B cell (primary cell): ENCODE measurements at regions not wholly inside any gene's neighbourhood (a gene's known extent, or its start where the extent isn't known, plus 50 kb on each side); places are given as distances from the start of the nearest gene placed in this dataset.

Experiments used
- ATAC-seq: fragments of 200-7000 bp; cut with Tn5 transposase; one replicate; pipeline ENCODE4 v1.10.0; 2021; ENCODE audit warnings: low read depth, mild to moderate bottlenecking, moderate number of reproducible peaks, moderate library complexity
- CTCF ChIA-PET: fragments of 350-600 bp; sonication (Branson Sonifier 250); formaldehyde crosslinking; loops from one replicate; lab custom pipeline; 2021; ENCODE audit warnings: antibody characterized with exemption, inconsistent platforms; lab: Charles Lee
- POLR2A ChIA-PET: fragments of 350-600 bp; sonication (Branson Sonifier 250); formaldehyde crosslinking; loops from one replicate; lab custom pipeline; 2021; ENCODE audit warnings: antibody characterized with exemption; lab: Charles Lee
- DNase-seq: peaks from one replicate; pipeline ENCODE4 v3.0.0; 2013
- H2AFZ ChIP-seq: 2 replicates; pipeline ENCODE4 v1.6.1; 2012; ENCODE audit warnings: mild to moderate bottlenecking, low read depth, low read length; ENCODE audit not compliant: insufficient read depth, poor library complexity, severe bottlenecking
- H3K27ac ChIP-seq, 2 donors: 1 replicate in 1 of 2; 2 replicates in 1 of 2; pipeline ENCODE4 v1.5.1; 2012 to 2013; ENCODE audit warnings: low read length in 2 of 2, mild to moderate bottlenecking in 2 of 2, moderate library complexity in 1 of 2
- H3K27me3 ChIP-seq, 4 experiments: fragments of 200-600 bp in 1 of 4; sonication (generic) in 1 of 4; replicated peaks in 1 of 4; 1 replicate in 2 of 4; 2 replicates in 2 of 4; pipeline versions ENCODE4 v1.6.1 to v1.7.0; 2013 to 2016; ENCODE audit warnings: low read length in 3 of 4, mild to moderate bottlenecking in 2 of 4, mixed read lengths in 1 of 4, moderate library complexity in 1 of 4; ENCODE audit not compliant: insufficient read depth in 4 of 4, control insufficient read depth in 3 of 4; ENCODE audit errors: control extremely low read depth in 1 of 4
- H3K36me3 ChIP-seq, 2 experiments: replicated peaks in 1 of 2; 1 replicate in 1 of 2; 2 replicates in 1 of 2; pipeline versions ENCODE4 v1.6.1 to v1.7.1; 2013; ENCODE audit warnings: low read length in 1 of 2; ENCODE audit not compliant: insufficient read depth in 2 of 2, control insufficient read depth in 1 of 2; ENCODE audit errors: control extremely low read depth in 1 of 2, extremely low read depth in 1 of 2
- H3K4me1 ChIP-seq, 2 donors: fragments of 200-600 bp in 1 of 2; sonication (generic) in 1 of 2; 1 replicate in 1 of 2; 2 replicates in 1 of 2; pipeline versions ENCODE4 v1.5.1 to v1.6.1; 2013 to 2017; ENCODE audit warnings: low read length in 2 of 2; ENCODE audit not compliant: control insufficient read depth in 2 of 2, insufficient read depth in 2 of 2
- H3K4me2 ChIP-seq: replicated peaks from 2 replicates; pipeline ENCODE3; 2012; ENCODE audit warnings: mild to moderate bottlenecking, low read depth, low read length; ENCODE audit not compliant: poor library complexity, severe bottlenecking
- H3K4me3 ChIP-seq, 5 experiments: fragments of 200-600 bp in 1 of 5; sonication (generic) in 1 of 5; 1 replicate in 3 of 5; 2 replicates in 2 of 5; pipeline versions ENCODE4 v1.5.1 to v1.7.0; 2011 to 2016; ENCODE audit warnings: low read length in 4 of 5, mild to moderate bottlenecking in 4 of 5, low read depth in 2 of 5, control low read depth in 1 of 5, moderate library complexity in 1 of 5; ENCODE audit not compliant: insufficient read depth in 1 of 5; ENCODE audit errors: control extremely low read depth in 1 of 5, extremely low read depth in 1 of 5
- H3K79me2 ChIP-seq: fragments of 200-600 bp; sonication (generic); one replicate; pipeline ENCODE4 v1.6.0; 2016; ENCODE audit warnings: low read length; ENCODE audit not compliant: control insufficient read depth, insufficient read depth
- H3K9ac ChIP-seq: fragments of 200-600 bp; sonication (generic); 2 replicates; pipeline ENCODE4 v1.6.1; 2017; ENCODE audit warnings: mild to moderate bottlenecking, low read length, moderate library complexity
- H3K9me3 ChIP-seq, 3 donors: one replicate each; pipeline versions ENCODE4 v1.6.1 to v1.7.1; 2013; ENCODE audit warnings: low read length in 2 of 3; ENCODE audit not compliant: control insufficient read depth in 2 of 3, insufficient read depth in 1 of 3; ENCODE audit errors: control extremely low read depth in 1 of 3
- H4K20me1 ChIP-seq: 2 replicates; pipeline ENCODE4 v1.6.0; 2012; ENCODE audit warnings: mild to moderate bottlenecking, low read length; ENCODE audit not compliant: insufficient read depth, control insufficient read depth, poor library complexity, severe bottlenecking
- H3K27ac Mint-ChIP-seq: one replicate; pipeline ENCODE4 v1.8.0; 2021; ENCODE audit warnings: mixed read lengths
- H3K27me3 Mint-ChIP-seq: one replicate; pipeline ENCODE4 v1.8.0; 2021; ENCODE audit warnings: mixed read lengths
- H3K4me1 Mint-ChIP-seq: one replicate; pipeline ENCODE4 v1.8.0; 2021; ENCODE audit warnings: mixed read lengths
- H3K4me3 Mint-ChIP-seq: one replicate; pipeline ENCODE4 v1.8.0; 2021; ENCODE audit warnings: mixed read lengths
- H3K9me3 Mint-ChIP-seq: one replicate; pipeline ENCODE4 v1.8.0; 2022; ENCODE audit warnings: mixed read lengths; ENCODE audit not compliant: insufficient read depth
- EZH2 ChIP-seq: IDR thresholded peaks from 2 replicates; pipeline ENCODE4 v1.6.1; 2012; ENCODE audit warnings: borderline replicate concordance, low read depth, mild to moderate bottlenecking, moderate library complexity, low read length; ENCODE audit not compliant: insufficient read depth, poor library complexity, severe bottlenecking
- WGBS: methylation state at CpG from one replicate; pipeline ENCODE4 v1.1.5; 2013; ENCODE audit warnings: missing lambda C conversion rate; ENCODE audit not compliant: insufficient coverage; 5-methylcytosine and 5-hydroxymethylcytosine counted together
- intact Hi-C: fragments of 100-400 bp; cut with micrococcal nuclease; formaldehyde crosslinking; loops from one replicate; pipeline ENCODE4 v1.10.0; 2022
- TF ChIP-seq, protein P1 (sequence below): fragments of 200-600 bp; IDR thresholded peaks from one replicate; pipeline ENCODE4 v1.8.0; 2022; ENCODE audit warnings: antibody characterized with exemption, mild to moderate bottlenecking

DNA sequence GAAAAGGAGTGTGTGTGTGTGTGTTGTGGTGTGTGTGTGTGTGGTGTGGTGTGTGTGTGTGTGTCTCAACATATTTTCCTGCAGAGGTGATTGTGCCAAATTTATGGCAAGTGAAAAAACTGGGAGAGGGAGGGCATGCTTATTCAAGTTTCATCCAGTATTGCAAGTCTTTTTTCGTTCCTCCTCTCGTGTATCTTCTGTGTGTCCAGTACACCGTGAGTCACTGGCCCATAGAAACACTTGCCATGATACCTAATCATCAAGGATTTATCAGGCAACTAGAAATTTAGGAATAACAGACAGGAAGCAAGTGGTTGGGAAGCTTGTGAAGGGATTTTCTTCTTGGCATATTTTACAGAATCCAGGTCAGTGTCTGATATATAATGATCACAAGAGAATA, 820.5 kb downstream of the GATA3 start:
- Histone ChIP-seq H3K4me2 (no peak overlapping the region), H3K27me3 (no peaks in the 10 kb centered on the region), H3K4me1 (no peaks in the 10 kb centered on the region), H3K79me2 (no peaks in the 10 kb centered on the region), H3K9me3 (no peaks in the 10 kb centered on the region), H3K36me3 (no peaks in the 10 kb centered on the region), H3K9ac (no peak overlapping the region), H2AFZ (no peak overlapping the region), H4K20me1 (no peaks in the 10 kb centered on the region), H3K4me3 (no peak overlapping the region), H3K27ac (no peak overlapping the region)
- no peak for TF ChIP-seq EZH2
- TF ChIP-seq, protein P1, sequence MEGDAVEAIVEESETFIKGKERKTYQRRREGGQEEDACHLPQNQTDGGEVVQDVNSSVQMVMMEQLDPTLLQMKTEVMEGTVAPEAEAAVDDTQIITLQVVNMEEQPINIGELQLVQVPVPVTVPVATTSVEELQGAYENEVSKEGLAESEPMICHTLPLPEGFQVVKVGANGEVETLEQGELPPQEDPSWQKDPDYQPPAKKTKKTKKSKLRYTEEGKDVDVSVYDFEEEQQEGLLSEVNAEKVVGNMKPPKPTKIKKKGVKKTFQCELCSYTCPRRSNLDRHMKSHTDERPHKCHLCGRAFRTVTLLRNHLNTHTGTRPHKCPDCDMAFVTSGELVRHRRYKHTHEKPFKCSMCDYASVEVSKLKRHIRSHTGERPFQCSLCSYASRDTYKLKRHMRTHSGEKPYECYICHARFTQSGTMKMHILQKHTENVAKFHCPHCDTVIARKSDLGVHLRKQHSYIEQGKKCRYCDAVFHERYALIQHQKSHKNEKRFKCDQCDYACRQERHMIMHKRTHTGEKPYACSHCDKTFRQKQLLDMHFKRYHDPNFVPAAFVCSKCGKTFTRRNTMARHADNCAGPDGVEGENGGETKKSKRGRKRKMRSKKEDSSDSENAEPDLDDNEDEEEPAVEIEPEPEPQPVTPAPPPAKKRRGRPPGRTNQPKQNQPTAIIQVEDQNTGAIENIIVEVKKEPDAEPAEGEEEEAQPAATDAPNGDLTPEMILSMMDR: no peak
- WGBS: no CpG with 5 or more reads among the region's 3 CpGs
- H3K4me1 Mint-ChIP-seq: no peaks in the 10 kb centered on the region
- no peaks in the 10 kb centered on the region for H3K9me3 Mint-ChIP-seq
- intact Hi-C loops: no loop called here
- POLR2A ChIA-PET: no interaction called here
- DNase-seq (no peak), ATAC-seq (no peak)
- no peak overlapping the region for H3K4me3 Mint-ChIP-seq
- no peak overlapping the region for H3K27ac Mint-ChIP-seq
- H3K27me3 Mint-ChIP-seq: no peaks in the 10 kb centered on the region
- CTCF ChIA-PET: no interaction called here

DNA sequence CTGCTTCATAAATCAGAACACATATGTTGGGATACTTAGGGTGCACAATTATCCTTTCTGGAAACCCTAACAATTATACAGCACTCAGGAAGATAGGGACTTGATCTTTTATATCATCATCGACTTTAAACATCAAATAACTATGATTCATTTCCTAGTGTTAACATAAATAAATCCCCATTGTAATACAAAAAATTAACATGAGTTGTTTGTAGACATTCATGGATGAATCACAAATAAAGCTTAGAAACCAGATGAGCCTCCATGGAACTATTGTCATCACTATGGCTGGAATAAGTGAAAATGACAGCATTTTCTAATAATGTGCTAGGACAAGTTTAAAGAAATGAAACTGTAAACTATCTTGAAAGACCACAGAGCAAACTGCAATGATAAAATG, 821.7 kb downstream of the GATA3 start:
- TF ChIP-seq EZH2: no peak
- Histone ChIP-seq H3K27ac (no peak overlapping the region), H3K27me3 (no peaks in the 10 kb centered on the region), H3K9ac (no peak overlapping the region), H3K79me2 (no peaks in the 10 kb centered on the region), H3K36me3 (no peaks in the 10 kb centered on the region), H3K9me3 (no peaks in the 10 kb centered on the region), H3K4me1 (no peaks in the 10 kb centered on the region), H2AFZ (no peak overlapping the region), H3K4me3 (no peak overlapping the region), H4K20me1 (no peaks in the 10 kb centered on the region), H3K4me2 (no peak overlapping the region)
- intact Hi-C loops: no loop called here
- Mint-ChIP-seq H3K4me1 (no peaks in the 10 kb centered on the region), H3K27ac (no peak overlapping the region), H3K4me3 (no peak overlapping the region), H3K27me3 (no peaks in the 10 kb centered on the region), H3K9me3 (no peaks in the 10 kb centered on the region)
- ATAC-seq (no peak), DNase-seq (no peak)
- ChIA-PET POLR2A (no interaction called here), CTCF (no interaction called here)
- WGBS: no CpG with 5 or more reads among the region's 1 CpG
